Naive thymus-derived CD8-positive, alpha-beta T cell (primary cell): ENCODE measurements at regions not wholly inside any gene's neighbourhood (a gene's known extent, or its start where the extent isn't known, plus 50 kb on each side); places are given as distances from the start of the nearest gene placed in this dataset.

Experiments used
- ATAC-seq, 2 donors: fragments of 150-1000 bp; cut with Tn5 transposase in 1 of 2; sonication (Bioruptor Pico), chemical (Tn5 transposase) in 1 of 2; 1 replicate in 1 of 2; 2 replicates in 1 of 2; pipeline ENCODE4 v1.10.0; 2021; ENCODE audit warnings: mild to moderate bottlenecking in 2 of 2, moderate library complexity in 2 of 2
- POLR2A ChIA-PET: fragments of 350-600 bp; sonication (Branson Sonifier 250); formaldehyde crosslinking; loops from one replicate; lab custom pipeline; 2021; ENCODE audit warnings: antibody characterized with exemption; lab: Charles Lee
- DNase-seq, 10 donors: peaks; one replicate each; pipeline versions ENCODE4 v3.0.0 to v3.0.0-alpha.2; 2020 to 2022
- H3K27ac Mint-ChIP-seq, 10 donors: one replicate each; pipeline ENCODE4 v1.8.0; 2020 to 2022; ENCODE audit warnings: mild to moderate bottlenecking in 10 of 10, mixed read lengths in 10 of 10, moderate library complexity in 4 of 10, inconsistent platforms in 1 of 10
- H3K27me3 Mint-ChIP-seq, 5 donors: one replicate each; pipeline ENCODE4 v1.8.0; 2021 to 2022; ENCODE audit warnings: mixed read lengths in 5 of 5
- H3K36me3 Mint-ChIP-seq, 3 donors: one replicate each; pipeline ENCODE4 v1.8.0; 2020 to 2022; ENCODE audit warnings: mixed read lengths in 3 of 3, mild to moderate bottlenecking in 2 of 3, inconsistent platforms in 1 of 3
- H3K4me1 Mint-ChIP-seq, 4 donors: one replicate each; pipeline ENCODE4 v1.8.0; 2021 to 2022; ENCODE audit warnings: mixed read lengths in 4 of 4
- H3K4me3 Mint-ChIP-seq, 10 donors: one replicate each; pipeline ENCODE4 v1.8.0; 2020 to 2022; ENCODE audit warnings: mild to moderate bottlenecking in 10 of 10, mixed read lengths in 10 of 10, moderate library complexity in 6 of 10, inconsistent platforms in 1 of 10
- H3K9me3 Mint-ChIP-seq, 9 donors: one replicate each; pipeline ENCODE4 v1.8.0; 2020 to 2022; ENCODE audit warnings: mixed read lengths in 9 of 9, mild to moderate bottlenecking in 3 of 9, inconsistent platforms in 1 of 9, moderate library complexity in 1 of 9

DNA sequence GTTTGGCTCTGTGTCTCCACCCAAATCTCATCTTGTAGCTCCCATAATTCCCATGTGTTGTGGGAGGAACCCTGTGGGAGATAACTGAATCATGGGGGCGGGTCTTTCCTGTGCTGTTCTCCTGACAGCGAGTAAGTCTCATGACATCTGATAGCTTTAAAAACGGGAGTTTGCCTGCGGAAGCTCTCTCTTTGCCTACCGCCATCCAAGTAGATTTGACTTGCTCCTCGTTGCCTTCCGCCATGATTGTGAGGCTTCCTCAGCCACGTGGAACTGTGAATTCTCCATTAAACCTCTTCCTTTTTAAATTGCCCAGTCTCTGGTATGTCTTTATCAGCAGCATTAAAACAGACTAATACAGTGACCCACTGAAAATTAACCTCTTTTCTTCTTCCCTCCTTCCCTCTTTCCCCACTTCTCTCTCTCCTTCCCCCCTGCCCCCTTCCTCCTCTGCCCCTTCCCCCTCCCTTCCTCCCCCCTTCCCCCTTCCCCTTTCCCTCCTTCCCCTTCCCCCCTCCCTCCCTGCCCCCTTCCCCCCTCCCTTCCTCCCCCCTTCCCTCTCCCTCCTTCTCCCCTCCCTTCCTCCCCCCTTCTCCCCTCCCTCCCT is 818.8 kb downstream of the SLC4A3 start:
- Mint-ChIP-seq H3K4me3 (no peak overlapping the region), H3K27ac (no peak overlapping the region), H3K9me3 (peaks cover 0 to 13% (median 4%) of the 10 kb centered on the region in 9 donors), H3K27me3 (peaks cover 0 to 1% (median 0%) of the 10 kb centered on the region in 5 donors), H3K4me1 (no peaks in the 10 kb centered on the region), H3K36me3 (no peaks in the 10 kb centered on the region)
- ATAC-seq (no peak), DNase-seq (no peak)
- POLR2A ChIA-PET = no interaction called here

DNA sequence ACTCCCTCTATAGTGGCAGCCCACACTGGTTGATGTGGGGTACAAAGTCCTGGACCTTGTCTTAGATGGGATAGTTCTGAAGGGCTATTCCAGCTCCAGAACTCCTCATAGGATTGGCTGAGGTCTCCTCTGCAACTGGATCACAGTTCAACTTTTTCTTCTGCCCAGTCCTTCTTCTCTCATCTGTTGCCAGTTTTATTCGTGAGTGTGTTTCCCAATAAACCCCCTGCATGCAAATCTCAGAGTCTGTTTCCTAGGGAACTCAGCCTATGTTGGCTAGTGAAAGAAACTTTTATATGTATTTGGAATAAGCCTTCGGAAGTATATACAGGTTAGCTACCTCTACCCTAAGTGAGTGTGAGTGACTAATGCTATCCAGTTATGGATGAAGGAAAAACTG is 823.4 kb downstream of the SLC4A3 start:
- Mint-ChIP-seq H3K27me3 (peaks cover 0 to 4% (median 0%) of the 10 kb centered on the region in 5 donors), H3K27ac (no peak overlapping the region), H3K36me3 (no peaks in the 10 kb centered on the region), H3K4me1 (no peaks in the 10 kb centered on the region), H3K4me3 (no peak overlapping the region), H3K9me3 (peaks cover 0 to 10% (median 5%) of the 10 kb centered on the region in 9 donors)
- ATAC-seq (no peak), DNase-seq (no peak)
- POLR2A ChIA-PET = no interaction called here

DNA sequence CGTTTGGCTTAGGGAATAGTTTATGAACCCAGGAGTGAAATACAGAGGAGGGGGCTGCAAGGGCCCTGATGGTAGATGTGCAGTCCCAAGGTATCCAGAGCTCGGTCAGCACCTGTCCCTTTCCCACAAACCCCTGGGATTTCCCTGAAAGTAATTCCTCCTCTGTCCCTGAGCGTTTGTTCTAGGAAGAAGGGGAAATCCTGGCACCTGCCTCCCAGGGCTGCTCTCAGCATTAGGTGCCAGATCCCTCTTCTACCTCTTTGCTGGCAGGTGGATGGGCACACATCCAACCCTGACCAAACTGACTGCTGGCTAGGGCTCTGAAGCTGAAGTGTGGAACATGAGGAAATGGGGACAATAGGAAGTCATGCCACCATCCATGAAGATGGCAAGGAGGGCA is 824.0 kb downstream of the SLC4A3 start:
- Mint-ChIP-seq H3K27ac (no peak overlapping the region), H3K27me3 (peaks cover 0 to 4% (median 0%) of the 10 kb centered on the region in 5 donors), H3K36me3 (no peaks in the 10 kb centered on the region), H3K9me3 (peaks cover 0 to 8% (median 5%) of the 10 kb centered on the region in 9 donors), H3K4me1 (no peaks in the 10 kb centered on the region), H3K4me3 (no peak overlapping the region)
- ATAC-seq (no peak), DNase-seq (no peak)
- POLR2A ChIA-PET = no interaction called here

DNA sequence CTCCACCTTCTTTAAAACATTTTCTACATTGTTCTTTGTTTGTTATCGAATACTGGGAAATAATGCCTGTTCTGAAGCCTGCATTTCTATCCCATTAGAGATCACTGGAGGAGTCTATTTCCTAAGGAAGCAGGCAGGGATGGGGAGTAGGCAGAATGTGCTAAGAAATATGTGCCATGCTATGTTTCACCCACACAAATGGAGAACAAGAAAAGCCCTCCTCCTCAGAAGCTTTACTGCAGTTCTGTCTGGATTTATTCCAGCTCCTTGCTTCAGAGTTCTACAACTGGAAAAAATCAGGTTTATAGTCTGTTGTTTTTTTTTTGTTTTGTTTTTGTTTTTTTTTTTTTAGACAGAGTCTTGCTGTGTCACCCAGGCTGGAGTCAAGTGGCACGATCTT is 825.1 kb downstream of the SLC4A3 start:
- Mint-ChIP-seq H3K27me3 (peaks cover 0 to 4% (median 0%) of the 10 kb centered on the region in 5 donors), H3K9me3 (peaks cover 0 to 5% (median 0%) of the 10 kb centered on the region in 9 donors), H3K4me1 (no peaks in the 10 kb centered on the region), H3K27ac (no peak overlapping the region), H3K4me3 (no peak overlapping the region), H3K36me3 (no peaks in the 10 kb centered on the region)
- ATAC-seq (no peak), DNase-seq (no peak)
- POLR2A ChIA-PET = no interaction called here

DNA sequence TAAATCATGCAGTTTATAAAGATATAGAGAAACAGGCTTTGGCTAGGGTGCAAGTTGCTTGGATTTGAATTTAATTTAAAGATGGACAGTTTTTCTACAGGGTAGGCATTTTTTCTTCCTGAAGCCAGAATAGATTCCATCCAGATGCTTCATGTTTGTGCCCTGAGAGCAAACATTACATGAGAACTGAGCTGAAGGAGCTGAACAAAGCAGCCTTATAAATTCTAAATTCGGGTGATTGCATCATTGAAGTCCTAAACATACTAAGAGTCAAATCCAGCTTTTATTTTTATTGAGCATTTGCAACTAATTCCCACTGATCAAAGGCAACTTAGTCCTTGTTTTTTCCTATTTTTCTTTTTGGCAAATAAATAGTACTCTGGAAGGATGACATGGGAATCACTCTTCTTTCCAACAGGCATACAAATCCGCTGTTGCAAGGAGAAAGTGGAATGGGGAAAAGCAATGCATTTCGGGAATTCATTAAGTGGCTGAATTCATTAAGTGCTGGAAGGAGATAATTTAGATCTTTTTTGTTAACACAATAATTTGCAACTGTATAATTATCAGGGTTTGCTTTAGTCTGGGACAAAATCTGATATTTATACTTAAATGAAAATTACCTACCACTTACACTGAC is 828.0 kb downstream of the SLC4A3 start:
- H3K36me3 Mint-ChIP-seq = no peaks in the 10 kb centered on the region
- DNase-seq = no peak
- no peaks in the 10 kb centered on the region for H3K4me1 Mint-ChIP-seq
- H3K27me3 Mint-ChIP-seq = peaks cover 0 to 4% (median 0%) of the 10 kb centered on the region in 5 donors
- H3K27ac Mint-ChIP-seq = no peak overlapping the region
- peaks cover 0 to 3% (median 0%) of the 10 kb centered on the region in 9 donors for H3K9me3 Mint-ChIP-seq
- POLR2A ChIA-PET = no interaction called here
- no peak overlapping the region for H3K4me3 Mint-ChIP-seq
- ATAC-seq = no peak

DNA sequence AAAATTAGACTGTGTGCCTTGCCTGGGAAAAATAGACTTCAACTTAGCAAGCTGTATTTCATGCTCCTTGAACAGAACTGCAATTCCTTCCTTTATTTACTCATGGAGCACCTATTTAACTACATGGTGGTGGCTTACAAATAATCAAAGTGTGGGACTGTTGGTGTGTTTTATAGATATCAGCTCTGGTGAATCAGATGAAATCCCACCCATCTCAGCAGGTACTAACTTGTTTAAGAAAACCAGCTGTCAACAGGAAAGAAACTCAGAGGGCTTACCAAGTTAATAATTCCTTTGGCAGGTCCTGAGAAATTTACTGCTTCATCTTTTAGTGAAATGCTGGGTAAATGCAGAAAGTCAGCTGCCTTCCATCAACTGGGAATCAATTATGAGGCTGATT is 830.6 kb downstream of the SLC4A3 start:
- Mint-ChIP-seq H3K27ac (no peak overlapping the region), H3K4me3 (no peak overlapping the region), H3K36me3 (no peaks in the 10 kb centered on the region), H3K4me1 (no peaks in the 10 kb centered on the region), H3K9me3 (peaks cover 0 to 2% (median 0%) of the 10 kb centered on the region in 9 donors), H3K27me3 (peaks cover 0 to 4% (median 0%) of the 10 kb centered on the region in 5 donors)
- POLR2A ChIA-PET = no interaction called here
- DNase-seq = no peak
- no peak for ATAC-seq

DNA sequence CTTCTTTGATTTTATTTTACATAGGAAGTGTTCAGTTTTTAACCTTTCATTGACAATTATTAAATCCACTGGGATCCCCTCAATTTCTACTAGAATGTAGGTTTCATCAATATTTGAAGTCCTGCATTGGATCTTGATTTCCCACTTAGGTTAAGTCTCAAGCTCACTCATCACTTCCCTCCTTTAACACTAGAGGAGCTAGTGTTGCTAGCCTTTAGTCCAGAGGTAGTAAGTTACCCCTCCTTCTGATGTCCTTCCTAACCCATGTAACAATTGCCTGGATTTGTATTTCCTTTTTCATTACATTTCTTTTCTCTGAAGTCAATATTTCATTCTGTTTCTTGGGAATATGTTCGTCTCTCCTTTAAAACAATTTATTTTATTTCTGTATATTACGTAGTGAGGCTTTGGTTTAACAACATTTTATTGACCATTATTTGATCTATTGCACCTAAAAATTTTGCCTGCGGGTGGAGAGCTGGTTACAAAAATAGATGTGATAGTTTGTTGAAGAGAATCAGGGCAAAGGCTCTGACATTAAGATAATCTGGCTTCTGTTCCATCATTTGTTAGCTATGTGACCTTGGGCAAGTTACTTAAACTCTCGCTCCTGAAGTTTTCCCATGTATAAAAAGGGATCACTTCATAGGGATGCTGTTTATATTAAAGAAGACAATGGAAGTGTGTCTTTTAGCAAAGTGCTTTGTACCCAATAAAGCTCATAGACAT is 833.0 kb downstream of the SLC4A3 start:
- no peak for DNase-seq
- no peaks in the 10 kb centered on the region for H3K27me3 Mint-ChIP-seq
- peaks cover 0 to 2% (median 0%) of the 10 kb centered on the region in 9 donors for H3K9me3 Mint-ChIP-seq
- no peak overlapping the region for H3K27ac Mint-ChIP-seq
- H3K4me1 Mint-ChIP-seq = no peaks in the 10 kb centered on the region
- POLR2A ChIA-PET = no interaction called here
- no peak for ATAC-seq
- H3K4me3 Mint-ChIP-seq = no peak overlapping the region
- H3K36me3 Mint-ChIP-seq = no peaks in the 10 kb centered on the region

DNA sequence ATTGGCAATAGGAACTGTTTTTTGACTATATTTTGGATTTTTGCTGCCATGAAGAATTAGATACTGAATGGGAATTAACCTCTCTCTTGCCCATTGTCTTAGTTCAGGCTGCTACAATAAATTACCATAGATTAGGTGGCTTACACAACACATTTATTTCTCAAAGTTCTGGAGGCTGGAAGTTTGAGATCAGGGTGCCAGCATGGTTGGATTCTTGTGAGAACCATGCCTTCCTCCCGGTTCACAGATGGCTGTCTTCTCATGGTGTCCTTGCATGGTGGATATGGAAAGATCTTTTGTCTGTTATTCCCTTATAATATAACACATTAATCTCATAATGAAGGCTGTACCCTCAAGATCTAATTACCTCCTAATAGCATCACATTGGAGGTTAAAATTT is 836.4 kb downstream of the SLC4A3 start:
- Mint-ChIP-seq H3K27ac (no peak overlapping the region), H3K27me3 (peaks cover 0 to 10% (median 0%) of the 10 kb centered on the region in 5 donors), H3K4me1 (no peaks in the 10 kb centered on the region)

DNA sequence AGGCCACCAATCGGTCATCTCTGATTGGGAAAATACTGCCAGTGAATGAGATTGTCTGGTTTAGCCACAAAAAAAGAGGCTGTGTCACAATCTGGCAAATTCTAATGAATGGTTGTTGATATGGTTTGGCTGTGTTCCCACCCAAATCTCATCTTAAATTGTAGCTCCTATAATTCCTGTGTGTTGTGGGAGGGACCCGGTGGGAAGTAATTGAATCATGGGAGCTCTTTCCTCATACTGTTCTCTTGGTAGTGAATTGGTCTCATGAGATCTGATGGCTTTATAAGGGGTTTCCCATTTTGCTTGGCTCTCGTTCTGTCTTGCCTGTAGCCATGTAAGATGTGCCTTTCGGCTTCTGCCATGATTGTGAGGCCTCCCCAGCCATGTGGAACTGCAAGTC is 838.3 kb downstream of the SLC4A3 start:
- Mint-ChIP-seq H3K27me3 (peaks cover 0 to 10% (median 0%) of the 10 kb centered on the region in 5 donors), H3K4me3 (no peak overlapping the region), H3K27ac (no peak overlapping the region), H3K4me1 (no peaks in the 10 kb centered on the region), H3K9me3 (peaks cover 0 to 2% (median 0%) of the 10 kb centered on the region in 9 donors), H3K36me3 (no peaks in the 10 kb centered on the region)
- ATAC-seq = no peak
- POLR2A ChIA-PET = no interaction called here
- no peak for DNase-seq

More for the DNA sequence above, 836.4 kb downstream of the SLC4A3 start:
- POLR2A ChIA-PET = no interaction called here
- peaks cover 0 to 2% (median 0%) of the 10 kb centered on the region in 9 donors for H3K9me3 Mint-ChIP-seq
- H3K36me3 Mint-ChIP-seq = no peaks in the 10 kb centered on the region
- no peak overlapping the region for H3K4me3 Mint-ChIP-seq
- no peak for DNase-seq
- ATAC-seq = no peak

DNA sequence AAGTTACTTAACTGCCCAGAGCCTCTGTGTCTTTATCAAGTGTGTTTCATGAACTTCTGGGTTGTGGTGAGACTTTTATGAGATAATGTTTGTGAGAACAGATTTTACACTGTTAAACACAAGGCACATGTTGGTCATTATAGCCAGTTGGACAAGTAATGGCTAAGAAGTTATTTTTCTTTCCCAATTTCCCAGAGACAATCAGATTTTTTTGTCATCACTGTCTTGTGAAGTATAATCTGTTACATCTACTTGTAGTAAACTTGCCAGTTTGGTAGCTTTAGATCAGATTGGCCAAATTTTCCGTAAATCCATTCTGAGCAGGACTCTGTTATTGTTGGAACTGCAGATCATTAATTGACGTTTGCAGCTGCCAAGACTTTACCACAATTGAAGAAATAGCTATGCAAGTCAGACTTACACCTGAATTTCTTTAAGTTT is 838.8 kb downstream of the SLC4A3 start:
- H3K9me3 Mint-ChIP-seq = peaks cover 0 to 3% (median 0%) of the 10 kb centered on the region in 9 donors
- H3K27ac Mint-ChIP-seq = no peak overlapping the region
- ATAC-seq = no peak
- POLR2A ChIA-PET = no interaction called here
- H3K36me3 Mint-ChIP-seq = no peaks in the 10 kb centered on the region
- H3K27me3 Mint-ChIP-seq = peaks cover 0 to 10% (median 0%) of the 10 kb centered on the region in 5 donors
- no peak for DNase-seq
- H3K4me1 Mint-ChIP-seq = no peaks in the 10 kb centered on the region
- no peak overlapping the region for H3K4me3 Mint-ChIP-seq

DNA sequence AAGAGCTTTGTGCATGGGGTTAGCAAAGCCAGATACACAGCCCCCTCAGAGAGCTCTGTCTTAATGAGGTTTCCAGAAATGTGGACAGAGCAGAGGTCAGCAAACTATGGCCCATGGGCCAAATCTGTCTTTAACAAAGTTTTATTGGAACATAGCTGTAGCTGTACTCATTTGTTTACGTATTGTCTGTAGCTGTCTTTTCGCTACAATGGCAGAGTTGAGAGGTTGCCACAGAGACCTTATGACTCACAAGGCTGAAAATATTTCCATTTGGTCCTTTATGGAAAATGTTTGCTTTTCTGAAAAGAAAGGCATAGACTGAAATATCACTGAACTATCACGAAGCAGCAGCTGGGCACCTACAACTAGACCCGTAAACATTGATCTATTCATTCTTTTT is 841.8 kb downstream of the SLC4A3 start:
- H3K9me3 Mint-ChIP-seq = peaks cover 0 to 10% (median 0%) of the 10 kb centered on the region in 9 donors
- no peak overlapping the region for H3K4me3 Mint-ChIP-seq
- H3K27ac Mint-ChIP-seq = no peak overlapping the region
- no peaks in the 10 kb centered on the region for H3K36me3 Mint-ChIP-seq
- ATAC-seq (no peak), DNase-seq (no peak)
- H3K27me3 Mint-ChIP-seq = peaks cover 0 to 10% (median 0%) of the 10 kb centered on the region in 5 donors
- no peaks in the 10 kb centered on the region for H3K4me1 Mint-ChIP-seq
- POLR2A ChIA-PET = no interaction called here

DNA sequence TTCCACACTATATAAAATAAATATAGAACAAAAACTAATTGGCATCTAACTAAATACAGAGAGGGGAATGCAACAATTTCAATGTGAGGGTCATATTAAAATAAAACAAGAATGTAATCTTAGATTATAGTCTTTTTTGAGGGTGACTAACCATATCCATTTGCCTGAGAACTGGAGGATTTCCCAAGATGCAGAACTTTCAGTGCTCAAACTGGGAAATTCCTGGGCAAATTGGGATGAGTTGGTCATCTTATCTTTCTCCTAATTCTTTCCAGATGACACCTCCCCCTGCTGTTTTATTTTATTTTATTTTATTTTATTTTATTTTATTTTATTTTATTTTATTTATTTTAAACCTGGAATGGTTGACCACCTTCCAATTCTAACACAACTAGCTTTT is 846.2 kb downstream of the SLC4A3 start:
- DNase-seq (no peak), ATAC-seq (no peak)
- Mint-ChIP-seq H3K9me3 (peaks cover 0 to 10% (median 0%) of the 10 kb centered on the region in 9 donors), H3K27me3 (no peaks in the 10 kb centered on the region), H3K27ac (no peak overlapping the region), H3K4me1 (no peaks in the 10 kb centered on the region), H3K36me3 (no peaks in the 10 kb centered on the region), H3K4me3 (no peak overlapping the region)
- POLR2A ChIA-PET = no interaction called here

DNA sequence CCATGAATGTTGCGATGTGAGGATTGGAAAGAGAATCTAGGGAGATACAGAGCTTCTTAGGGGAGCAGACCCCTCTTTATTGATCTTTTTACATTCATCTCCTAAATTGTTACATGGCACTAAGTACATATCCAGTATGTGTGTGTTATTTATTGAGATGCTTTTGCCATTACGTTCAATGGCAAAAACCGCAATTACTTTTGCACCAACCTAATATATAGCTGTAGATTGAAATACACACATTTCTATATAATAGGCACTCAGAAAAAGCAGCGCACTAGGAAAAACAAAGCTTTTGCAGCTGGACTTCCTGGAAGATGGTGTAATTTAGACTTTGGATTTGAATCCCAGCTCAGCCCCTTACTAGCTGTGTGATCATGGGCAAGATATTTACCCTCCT is 849.4 kb downstream of the SLC4A3 start:
- peaks cover 0 to 9% (median 0%) of the 10 kb centered on the region in 9 donors for H3K9me3 Mint-ChIP-seq
- DNase-seq (no peak), ATAC-seq (no peak)
- no peak overlapping the region for H3K4me3 Mint-ChIP-seq
- POLR2A ChIA-PET = no interaction called here
- H3K36me3 Mint-ChIP-seq = no peaks in the 10 kb centered on the region
- H3K27ac Mint-ChIP-seq = no peak overlapping the region
- H3K4me1 Mint-ChIP-seq = no peaks in the 10 kb centered on the region
- H3K27me3 Mint-ChIP-seq = peaks cover 0 to 2% (median 0%) of the 10 kb centered on the region in 5 donors
